ENCODE measurements at regions not wholly inside any gene's neighbourhood (a gene's known extent, or its start where the extent isn't known, plus 50 kb on each side); places are given as distances from the start of the nearest gene placed in this dataset.

GRCh38 chr10:9427209-9427608, 1372.7 kb downstream of the GATA3 start:
- Histone ChIP-seq H3K18ac (ENCODE audit: low read length) (no peak overlapping the region), H3K4ac (ENCODE audit: low read depth, low read length) (no peak overlapping the region), H3K27ac (ENCODE audit: low read depth, low read length) (no peak overlapping the region), H3K9ac (ENCODE audit: low read length) (no peak overlapping the region), H2BK5ac (ENCODE audit: low read length) (no peak overlapping the region), H3K79me2 (ENCODE audit: control insufficient read depth, insufficient read depth, low read length) (no peaks in the 10 kb centered on the region), H3K27me3 (ENCODE audit: insufficient read depth, low read length, poor library complexity) (no peaks in the 10 kb centered on the region), H3K36me3 (ENCODE audit: control insufficient read depth, insufficient read depth, low read length) (no peaks in the 10 kb centered on the region), H2BK120ac (ENCODE audit: low read depth, low read length) (no peak overlapping the region), H3K4me3 (ENCODE audit: low read length) (no peak overlapping the region), H3K4me1 (ENCODE audit: control insufficient read depth, low read depth, low read length) (no peaks in the 10 kb centered on the region), H2AK5ac (ENCODE audit: low read length) (no peak overlapping the region), H4K5ac (ENCODE audit: low read length) (no peak overlapping the region), H2BK15ac (replicated peaks; ENCODE audit: low read depth) (no peak overlapping the region), H4K8ac (ENCODE audit: low read depth, low read length) (no peak overlapping the region), H3K4me2 (ENCODE audit: low read length) (no peak overlapping the region), H3K79me1 (ENCODE audit: low read length) (no peaks in the 10 kb centered on the region), H3K23ac (ENCODE audit: low read length) (no peak overlapping the region), H3K56ac (ENCODE audit: low read length) (no peak overlapping the region)
- no peak for DNase-seq

GRCh38 chr10:9437131-9437530, 1382.6 kb downstream of the GATA3 start:
- no peak overlapping the region for H3K23ac ChIP-seq (ENCODE audit: low read length)
- H2BK120ac ChIP-seq (ENCODE audit: low read depth, low read length), result no peak overlapping the region
- H4K8ac ChIP-seq (ENCODE audit: low read depth, low read length), result no peak overlapping the region
- no peak overlapping the region for H2BK15ac ChIP-seq (replicated peaks; ENCODE audit: low read depth)
- no peaks in the 10 kb centered on the region for H3K36me3 ChIP-seq (ENCODE audit: control insufficient read depth, insufficient read depth, low read length)
- no peak overlapping the region for H3K4me2 ChIP-seq (ENCODE audit: low read length)
- no peak overlapping the region for H4K5ac ChIP-seq (ENCODE audit: low read length)
- no CpG with 5 or more reads among the region's 2 CpGs for WGBS (ENCODE audit: extremely low coverage, insufficient coverage, low lambda C conversion rate)
- H3K27ac ChIP-seq (ENCODE audit: low read depth, low read length), result no peak overlapping the region
- no peak overlapping the region for H3K18ac ChIP-seq (ENCODE audit: low read length)
- H3K79me1 ChIP-seq (ENCODE audit: low read length), result no peaks in the 10 kb centered on the region
- H3K79me2 ChIP-seq (ENCODE audit: control insufficient read depth, insufficient read depth, low read length), result no peaks in the 10 kb centered on the region
- H3K4me1 ChIP-seq (ENCODE audit: control insufficient read depth, low read depth, low read length), result no peaks in the 10 kb centered on the region
- H2BK5ac ChIP-seq (ENCODE audit: low read length), result no peak overlapping the region
- no peaks in the 10 kb centered on the region for H3K27me3 ChIP-seq (ENCODE audit: insufficient read depth, low read length, poor library complexity)
- no peak overlapping the region for H3K4ac ChIP-seq (ENCODE audit: low read depth, low read length)
- peak; percentile 9 for DNase-seq
- H3K9ac ChIP-seq (ENCODE audit: low read length), result no peak overlapping the region
- H2AK5ac ChIP-seq (ENCODE audit: low read length), result no peak overlapping the region
- H3K4me3 ChIP-seq (ENCODE audit: low read length), result no peak overlapping the region
- H3K56ac ChIP-seq (ENCODE audit: low read length), result no peak overlapping the region

- DNase-seq, result no peak
- no peak overlapping the region for H2BK5ac ChIP-seq (ENCODE audit: low read length)
- H4K5ac ChIP-seq (ENCODE audit: low read length), result no peak overlapping the region
- WGBS (ENCODE audit: extremely low coverage, insufficient coverage, low lambda C conversion rate), result no CpG with 5 or more reads among the region's 1 CpG
- H3K79me2 ChIP-seq (ENCODE audit: control insufficient read depth, insufficient read depth, low read length), result no peaks in the 10 kb centered on the region
- H3K4ac ChIP-seq (ENCODE audit: low read depth, low read length), result no peak overlapping the region
- no peaks in the 10 kb centered on the region for H3K4me1 ChIP-seq (ENCODE audit: control insufficient read depth, low read depth, low read length)
- H3K56ac ChIP-seq (ENCODE audit: low read length), result no peak overlapping the region
- H3K36me3 ChIP-seq (ENCODE audit: control insufficient read depth, insufficient read depth, low read length), result no peaks in the 10 kb centered on the region
- H3K27me3 ChIP-seq (ENCODE audit: insufficient read depth, low read length, poor library complexity), result no peaks in the 10 kb centered on the region
- no peak overlapping the region for H2BK15ac ChIP-seq (replicated peaks; ENCODE audit: low read depth)
- H4K8ac ChIP-seq (ENCODE audit: low read depth, low read length), result no peak overlapping the region
- H3K23ac ChIP-seq (ENCODE audit: low read length), result no peak overlapping the region
- no peak overlapping the region for H2BK120ac ChIP-seq (ENCODE audit: low read depth, low read length)
- no peak overlapping the region for H3K4me3 ChIP-seq (ENCODE audit: low read length)
- H3K79me1 ChIP-seq (ENCODE audit: low read length), result no peaks in the 10 kb centered on the region
- no peak overlapping the region for H3K9ac ChIP-seq (ENCODE audit: low read length)
- no peak overlapping the region for H2AK5ac ChIP-seq (ENCODE audit: low read length)
- no peak overlapping the region for H3K4me2 ChIP-seq (ENCODE audit: low read length)
- no peak overlapping the region for H3K18ac ChIP-seq (ENCODE audit: low read length)
- no peak overlapping the region for H3K27ac ChIP-seq (ENCODE audit: low read depth, low read length)
Measured at GRCh38 chr10:9443758-9444157, 1389.3 kb downstream of the GATA3 start.

GRCh38 chr10:9449530-9449929, 1395.0 kb downstream of the GATA3 start:
- no peaks in the 10 kb centered on the region for H3K4me1 ChIP-seq (ENCODE audit: control insufficient read depth, low read depth, low read length)
- H3K4me2 ChIP-seq (ENCODE audit: low read length), result no peak overlapping the region
- no peak overlapping the region for H3K27ac ChIP-seq (ENCODE audit: low read depth, low read length)
- H3K56ac ChIP-seq (ENCODE audit: low read length), result no peak overlapping the region
- no peak overlapping the region for H2BK5ac ChIP-seq (ENCODE audit: low read length)
- no peaks in the 10 kb centered on the region for H3K79me1 ChIP-seq (ENCODE audit: low read length)
- H4K8ac ChIP-seq (ENCODE audit: low read depth, low read length), result no peak overlapping the region
- H3K79me2 ChIP-seq (ENCODE audit: control insufficient read depth, insufficient read depth, low read length), result no peaks in the 10 kb centered on the region
- no peak overlapping the region for H2AK5ac ChIP-seq (ENCODE audit: low read length)
- H3K36me3 ChIP-seq (ENCODE audit: control insufficient read depth, insufficient read depth, low read length), result no peaks in the 10 kb centered on the region
- H3K4me3 ChIP-seq (ENCODE audit: low read length), result no peak overlapping the region
- H3K27me3 ChIP-seq (ENCODE audit: insufficient read depth, low read length, poor library complexity), result no peaks in the 10 kb centered on the region
- H4K5ac ChIP-seq (ENCODE audit: low read length), result no peak overlapping the region
- DNase-seq, result no peak
- H3K18ac ChIP-seq (ENCODE audit: low read length), result no peak overlapping the region
- no peak overlapping the region for H2BK15ac ChIP-seq (replicated peaks; ENCODE audit: low read depth)
- WGBS (ENCODE audit: extremely low coverage, insufficient coverage, low lambda C conversion rate), result no CpG with 5 or more reads among the region's 2 CpGs
- no peak overlapping the region for H3K4ac ChIP-seq (ENCODE audit: low read depth, low read length)
- H3K23ac ChIP-seq (ENCODE audit: low read length), result no peak overlapping the region
- H3K9ac ChIP-seq (ENCODE audit: low read length), result no peak overlapping the region
- H2BK120ac ChIP-seq (ENCODE audit: low read depth, low read length), result no peak overlapping the region

- no CpG with 5 or more reads among the region's 2 CpGs for WGBS (ENCODE audit: extremely low coverage, insufficient coverage, low lambda C conversion rate)
- no peak for DNase-seq
Measured at GRCh38 chr10:9450801-9451200, 1396.3 kb downstream of the GATA3 start.

GRCh38 chr10:9451211-9451773, 1396.8 kb downstream of the GATA3 start:
- no CpG with 5 or more reads among the region's 2 CpGs for WGBS (ENCODE audit: extremely low coverage, insufficient coverage, low lambda C conversion rate)
- Histone ChIP-seq H3K36me3 (ENCODE audit: control insufficient read depth, insufficient read depth, low read length) (no peaks in the 10 kb centered on the region), H2BK15ac (replicated peaks; ENCODE audit: low read depth) (no peak overlapping the region), H3K27me3 (ENCODE audit: insufficient read depth, low read length, poor library complexity) (no peaks in the 10 kb centered on the region), H4K8ac (ENCODE audit: low read depth, low read length) (no peak overlapping the region), H3K4me2 (ENCODE audit: low read length) (no peak overlapping the region), H3K4ac (ENCODE audit: low read depth, low read length) (no peak overlapping the region), H2BK5ac (ENCODE audit: low read length) (no peak overlapping the region), H4K5ac (ENCODE audit: low read length) (no peak overlapping the region), H2BK120ac (ENCODE audit: low read depth, low read length) (no peak overlapping the region), H3K79me1 (ENCODE audit: low read length) (no peaks in the 10 kb centered on the region), H3K23ac (ENCODE audit: low read length) (no peak overlapping the region), H3K9ac (ENCODE audit: low read length) (no peak overlapping the region), H3K4me1 (ENCODE audit: control insufficient read depth, low read depth, low read length) (no peaks in the 10 kb centered on the region), H2AK5ac (ENCODE audit: low read length) (no peak overlapping the region), H3K56ac (ENCODE audit: low read length) (no peak overlapping the region), H3K79me2 (ENCODE audit: control insufficient read depth, insufficient read depth, low read length) (no peaks in the 10 kb centered on the region), H3K27ac (ENCODE audit: low read depth, low read length) (no peak overlapping the region), H3K18ac (ENCODE audit: low read length) (no peak overlapping the region), H3K4me3 (ENCODE audit: low read length) (no peak overlapping the region)
- no peak for DNase-seq

More at GRCh38 chr10:9450801-9451200, 1396.3 kb downstream of the GATA3 start:
- Histone ChIP-seq H3K79me2 (ENCODE audit: control insufficient read depth, insufficient read depth, low read length) (no peaks in the 10 kb centered on the region), H3K27ac (ENCODE audit: low read depth, low read length) (no peak overlapping the region), H3K36me3 (ENCODE audit: control insufficient read depth, insufficient read depth, low read length) (no peaks in the 10 kb centered on the region), H3K23ac (ENCODE audit: low read length) (no peak overlapping the region), H2BK15ac (replicated peaks; ENCODE audit: low read depth) (no peak overlapping the region), H3K79me1 (ENCODE audit: low read length) (no peaks in the 10 kb centered on the region), H3K56ac (ENCODE audit: low read length) (no peak overlapping the region), H3K4me2 (ENCODE audit: low read length) (no peak overlapping the region), H3K4ac (ENCODE audit: low read depth, low read length) (no peak overlapping the region), H4K5ac (ENCODE audit: low read length) (no peak overlapping the region), H3K4me1 (ENCODE audit: control insufficient read depth, low read depth, low read length) (no peaks in the 10 kb centered on the region), H4K8ac (ENCODE audit: low read depth, low read length) (no peak overlapping the region), H3K4me3 (ENCODE audit: low read length) (no peak overlapping the region), H3K18ac (ENCODE audit: low read length) (no peak overlapping the region), H2AK5ac (ENCODE audit: low read length) (no peak overlapping the region), H3K27me3 (ENCODE audit: insufficient read depth, low read length, poor library complexity) (no peaks in the 10 kb centered on the region), H2BK120ac (ENCODE audit: low read depth, low read length) (no peak overlapping the region), H3K9ac (ENCODE audit: low read length) (no peak overlapping the region), H2BK5ac (ENCODE audit: low read length) (no peak overlapping the region)

Measured in mesendoderm (in vitro differentiated cells).